ENCODE measurements at regions not wholly inside any gene's neighbourhood (a gene's known extent, or its start where the extent isn't known, plus 50 kb on each side); places are given as distances from the start of the nearest gene placed in this dataset.

GRCh38 chr1:181949500-181949899 is 112.0 kb downstream of the ZNF648 start:
- ChIA-PET POLR2A (no interaction called here), CTCF (no interaction called here)
- no peak for DNase-seq (ENCODE audit: low read depth)
- no peaks in the 10 kb centered on the region for H3K27me3 ChIP-seq (ENCODE audit: control insufficient read depth, insufficient read depth, low read length)
- no peak overlapping the region for H3K4me3 ChIP-seq (ENCODE audit: low read depth, low read length)
- no peak for TF ChIP-seq CTCF (IDR thresholded peaks at IDR 0.05; ENCODE audit: insufficient read depth, low read depth, low read length)
- H3K36me3 ChIP-seq (ENCODE audit: control insufficient read depth, insufficient read depth, low read length): no peaks in the 10 kb centered on the region

DNA sequence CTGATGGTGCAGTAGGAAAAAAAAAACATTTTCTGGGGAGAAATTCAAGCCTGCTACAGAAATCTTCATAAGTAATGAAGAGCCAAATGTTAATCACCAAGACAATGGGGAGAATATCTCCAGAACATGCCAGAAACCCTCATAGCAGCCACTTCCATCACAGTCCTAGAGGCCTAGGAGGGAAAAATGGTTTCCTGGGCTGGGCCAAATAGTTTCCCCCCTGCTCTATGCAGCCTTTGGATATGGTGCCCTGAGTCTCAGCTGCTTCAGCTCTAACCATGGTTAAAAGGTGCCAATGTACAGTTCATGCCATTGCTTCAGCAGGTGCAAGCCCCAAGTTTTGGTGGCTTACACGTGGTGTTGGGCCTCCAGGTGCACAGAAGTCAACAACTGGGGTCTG is 113.1 kb downstream of the ZNF648 start:
- DNase-seq (ENCODE audit: low read depth): no peak
- Histone ChIP-seq H3K4me3 (ENCODE audit: low read depth, low read length) (no peak overlapping the region), H3K27me3 (ENCODE audit: control insufficient read depth, insufficient read depth, low read length) (no peaks in the 10 kb centered on the region), H3K36me3 (ENCODE audit: control insufficient read depth, insufficient read depth, low read length) (no peaks in the 10 kb centered on the region)
- CTCF ChIA-PET: no interaction called here
- POLR2A ChIA-PET: no interaction called here
- TF ChIP-seq CTCF (IDR thresholded peaks at IDR 0.05; ENCODE audit: insufficient read depth, low read depth, low read length): no peak

DNA sequence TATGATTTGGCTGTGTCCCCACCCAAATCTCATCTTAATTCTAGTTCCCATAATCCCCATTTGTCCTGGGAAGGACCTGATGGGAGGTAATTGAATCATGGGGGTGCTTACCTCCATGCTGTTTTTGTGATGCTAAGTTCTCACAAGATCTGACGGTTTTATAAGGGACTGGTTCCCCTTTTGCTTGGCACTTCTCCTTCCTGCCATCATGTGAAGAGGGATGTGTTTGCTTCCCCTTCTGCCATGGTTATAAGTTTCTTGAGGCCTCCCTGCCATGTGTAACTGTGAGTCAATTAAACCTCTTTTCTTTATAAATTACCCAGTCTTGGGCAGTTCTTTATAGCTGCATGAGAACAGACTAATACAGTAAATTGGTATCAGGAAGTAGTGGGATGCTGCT is 114.1 kb downstream of the ZNF648 start:
- ChIA-PET POLR2A (no interaction called here), CTCF (interaction anchor here (0.7 kb wide), 1 partner anchor 606 kb away, joined by 3 read pairs; no protein-coding TSS in a partner anchor)
- Histone ChIP-seq H3K27me3 (ENCODE audit: control insufficient read depth, insufficient read depth, low read length) (no peaks in the 10 kb centered on the region), H3K36me3 (ENCODE audit: control insufficient read depth, insufficient read depth, low read length) (no peaks in the 10 kb centered on the region), H3K4me3 (ENCODE audit: low read depth, low read length) (no peak overlapping the region)
- DNase-seq (ENCODE audit: low read depth): no peak
- no peak for TF ChIP-seq CTCF (IDR thresholded peaks at IDR 0.05; ENCODE audit: insufficient read depth, low read depth, low read length)

DNA sequence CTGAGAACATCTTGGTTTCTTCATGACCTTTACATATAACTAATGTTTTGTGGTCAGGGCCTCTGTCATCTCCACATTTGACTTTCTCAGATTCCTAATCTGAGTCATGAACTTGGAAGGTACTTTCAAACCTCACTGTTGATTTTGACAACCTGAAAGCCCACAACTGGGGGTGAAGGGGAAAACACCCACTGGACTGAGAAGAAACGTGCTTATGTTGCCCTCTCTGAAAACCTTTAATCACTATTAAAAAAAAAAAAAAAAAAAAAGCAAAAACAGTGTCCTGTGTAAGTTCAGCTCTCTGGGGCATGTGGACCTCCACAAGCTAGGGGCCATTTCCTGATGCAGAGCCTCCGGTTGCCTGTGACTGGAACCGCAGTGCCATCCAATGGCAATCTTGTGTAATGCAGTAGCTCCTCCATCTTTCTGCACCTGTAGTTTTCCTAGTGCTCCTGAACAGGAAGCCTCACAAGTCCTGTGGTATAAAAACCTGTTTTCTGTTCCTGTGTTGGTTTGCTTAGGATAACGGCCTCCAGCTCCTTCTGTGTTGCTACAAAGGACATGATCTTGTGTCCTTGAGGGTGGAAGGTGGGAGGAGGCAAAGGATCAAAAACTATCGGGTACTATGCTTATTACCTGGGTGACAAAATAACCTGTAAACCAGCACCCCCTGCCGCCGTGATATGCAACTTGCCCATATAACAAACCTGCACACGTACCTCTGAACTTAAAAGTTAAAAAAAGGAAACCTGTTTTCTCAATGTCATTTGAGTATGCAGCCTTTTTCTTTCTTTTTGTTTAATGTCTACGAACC is 124.5 kb downstream of the ZNF648 start:
- ChIA-PET CTCF (no interaction called here), POLR2A (interaction anchor here (0.6 kb wide), 1 partner anchor 35 kb away, joined by 4 read pairs; no protein-coding TSS in a partner anchor)
- H3K27me3 ChIP-seq (ENCODE audit: control insufficient read depth, insufficient read depth, low read length): no peaks in the 10 kb centered on the region
- H3K4me3 ChIP-seq (ENCODE audit: low read depth, low read length): no peak overlapping the region
- DNase-seq (ENCODE audit: low read depth): no peak
- no peaks in the 10 kb centered on the region for H3K36me3 ChIP-seq (ENCODE audit: control insufficient read depth, insufficient read depth, low read length)
- 0 out of 2 replicates have a peak, but pooled peaks have one; percentile 5 for TF ChIP-seq CTCF (IDR thresholded peaks at IDR 0.05; ENCODE audit: insufficient read depth, low read depth, low read length)

GRCh38 chr1:181936269-181936668 is 125.2 kb downstream of the ZNF648 start:
- Histone ChIP-seq H3K27me3 (ENCODE audit: control insufficient read depth, insufficient read depth, low read length) (no peaks in the 10 kb centered on the region), H3K36me3 (ENCODE audit: control insufficient read depth, insufficient read depth, low read length) (no peaks in the 10 kb centered on the region), H3K4me3 (ENCODE audit: low read depth, low read length) (no peak overlapping the region)
- CTCF ChIA-PET: no interaction called here
- DNase-seq (ENCODE audit: low read depth): no peak
- POLR2A ChIA-PET: interaction anchor here (0.6 kb wide), 1 partner anchor 36 kb away, joined by 4 read pairs; no protein-coding TSS in a partner anchor
- no peak for TF ChIP-seq CTCF (IDR thresholded peaks at IDR 0.05; ENCODE audit: insufficient read depth, low read depth, low read length)

Data from BJ (cell line).